Esophagus muscularis mucosa (tissue), 4 donors: ENCODE measurements at regions not wholly inside any gene's neighbourhood (a gene's known extent, or its start where the extent isn't known, plus 50 kb on each side); places are given as distances from the start of the nearest gene placed in this dataset.
"Not testable (repeated sequence)": the region's sequence is repeated elsewhere in the genome, so short reads cannot be mapped to it uniquely, and the experiment has no call there.

Source experiments
- DNase-seq: peaks from one replicate; pipeline ENCODE4 v3.0.0-alpha.2; 2017; ENCODE audit errors: extremely low spot score
- H3K27ac ChIP-seq, 4 donors: fragments of 200-600 bp; sonication (generic); replicated peaks in 1 of 4; 1 replicate in 3 of 4; 2 replicates in 1 of 4; pipeline ENCODE4 v1.5.1; 2016 to 2019; ENCODE audit warnings: mild to moderate bottlenecking in 1 of 4
- H3K27me3 ChIP-seq, 4 donors: fragments of 200-600 bp; sonication (generic); one replicate each; pipeline versions ENCODE4 v1.5.1 to v1.6.0; 2016 to 2019
- H3K36me3 ChIP-seq, 4 donors: fragments of 200-600 bp; sonication (generic); one replicate each; pipeline ENCODE4 v1.5.1; 2016 to 2019
- H3K4me1 ChIP-seq, 4 donors: fragments of 200-600 bp; sonication (generic); one replicate each; pipeline ENCODE4 v1.5.1; 2016 to 2019
- H3K4me3 ChIP-seq, 4 donors: fragments of 200-600 bp; sonication (generic); 1 replicate in 2 of 4; 2 replicates in 2 of 4; pipeline ENCODE4 v1.5.1; 2016 to 2019; ENCODE audit warnings: mild to moderate bottlenecking in 4 of 4, moderate library complexity in 1 of 4
- H3K9me3 ChIP-seq, 4 donors: fragments of 200-600 bp; sonication (generic); 1 replicate in 3 of 4; 2 replicates in 1 of 4; pipeline ENCODE4 v1.5.1; 2016 to 2019
- EP300 ChIP-seq: sonication (generic); formaldehyde crosslinking; IDR thresholded peaks from one replicate; pipeline ENCODE4 v1.6.1; 2017; ENCODE audit warnings: antibody characterized with exemption
- POLR2A ChIP-seq: fragments of 450-650 bp; IDR thresholded peaks from one replicate; pipeline ENCODE4 v1.6.1; 2017; ENCODE audit warnings: antibody characterized with exemption, moderate library complexity, mild to moderate bottlenecking, low read depth
- POLR2AphosphoS5 ChIP-seq, 2 donors: sonication (generic); formaldehyde crosslinking; IDR thresholded peaks; one replicate each; pipeline ENCODE4 v1.6.1; 2017; ENCODE audit warnings: antibody characterized with exemption in 2 of 2
- WGBS: methylation state at CpG from one replicate; pipeline ENCODE4 v1.1.5; 2018; 5-methylcytosine and 5-hydroxymethylcytosine counted together
- intact Hi-C: fragments of 100-400 bp; cut with DNase I; formaldehyde crosslinking; loops from one replicate; pipeline ENCODE4 v1.15.1; 2023
- TF ChIP-seq, protein P1 (sequence below), 3 experiments: fragments of 200-600 bp in 2 of 3; fragments of 450-650 bp in 1 of 3; sonication (generic) in 2 of 3; IDR thresholded peaks; one replicate each; pipeline ENCODE4 v1.5.1; 2017 to 2019; ENCODE audit warnings: antibody characterized with exemption in 3 of 3, mild to moderate bottlenecking in 2 of 3, moderate library complexity in 1 of 3

DNA sequence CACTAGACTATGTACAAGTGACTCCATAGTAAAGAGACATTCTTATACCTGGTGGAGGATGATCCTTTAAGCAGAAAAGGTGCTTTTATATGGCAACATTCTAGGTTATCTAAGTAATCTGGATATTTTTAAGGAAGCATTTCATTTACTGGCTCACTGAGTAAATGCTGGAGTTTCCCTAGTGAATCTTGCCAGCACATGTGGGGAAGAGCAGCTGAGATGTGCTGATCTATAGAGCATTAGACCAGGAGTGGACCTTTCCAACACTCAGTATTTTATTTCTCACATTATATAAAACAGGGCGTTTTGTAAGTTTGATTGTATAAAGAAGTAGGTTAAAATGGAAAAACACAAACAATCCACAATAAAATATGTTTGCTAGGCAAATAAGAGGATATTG lies 478.5 kb downstream of the ATP23 start:
- WGBS, result 34% methylated on average over 1 of the region's 1 CpG
- intact Hi-C loops, result no loop called here

DNA sequence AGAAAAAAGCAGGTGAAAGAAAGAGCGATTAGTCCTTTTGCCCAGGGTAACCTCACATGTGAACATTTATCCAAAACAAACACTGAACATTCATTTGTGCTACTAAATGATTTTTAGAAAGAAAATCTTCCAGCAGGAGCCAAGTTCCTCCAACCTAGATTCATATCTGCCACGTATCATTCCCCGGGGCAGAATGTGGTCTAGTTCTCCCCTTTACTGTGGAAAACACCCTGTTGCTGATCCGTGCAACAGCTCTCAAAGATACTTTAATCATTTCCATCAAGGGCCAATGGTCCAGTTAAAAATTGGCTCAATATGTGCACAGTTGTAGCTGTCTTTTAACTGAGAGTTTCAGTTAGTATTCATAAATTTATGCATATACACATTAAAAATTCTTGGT lies 479.1 kb downstream of the ATP23 start:
- TF ChIP-seq POLR2A (no peak), POLR2AphosphoS5 (IDR thresholded peaks at IDR 0.05) (no peak), EP300 (no peak)
- TF ChIP-seq, protein P1, sequence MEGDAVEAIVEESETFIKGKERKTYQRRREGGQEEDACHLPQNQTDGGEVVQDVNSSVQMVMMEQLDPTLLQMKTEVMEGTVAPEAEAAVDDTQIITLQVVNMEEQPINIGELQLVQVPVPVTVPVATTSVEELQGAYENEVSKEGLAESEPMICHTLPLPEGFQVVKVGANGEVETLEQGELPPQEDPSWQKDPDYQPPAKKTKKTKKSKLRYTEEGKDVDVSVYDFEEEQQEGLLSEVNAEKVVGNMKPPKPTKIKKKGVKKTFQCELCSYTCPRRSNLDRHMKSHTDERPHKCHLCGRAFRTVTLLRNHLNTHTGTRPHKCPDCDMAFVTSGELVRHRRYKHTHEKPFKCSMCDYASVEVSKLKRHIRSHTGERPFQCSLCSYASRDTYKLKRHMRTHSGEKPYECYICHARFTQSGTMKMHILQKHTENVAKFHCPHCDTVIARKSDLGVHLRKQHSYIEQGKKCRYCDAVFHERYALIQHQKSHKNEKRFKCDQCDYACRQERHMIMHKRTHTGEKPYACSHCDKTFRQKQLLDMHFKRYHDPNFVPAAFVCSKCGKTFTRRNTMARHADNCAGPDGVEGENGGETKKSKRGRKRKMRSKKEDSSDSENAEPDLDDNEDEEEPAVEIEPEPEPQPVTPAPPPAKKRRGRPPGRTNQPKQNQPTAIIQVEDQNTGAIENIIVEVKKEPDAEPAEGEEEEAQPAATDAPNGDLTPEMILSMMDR (IDR thresholded peaks at IDR 0.05), result no peak
- intact Hi-C loops, result no loop called here
- Histone ChIP-seq H3K9me3 (no peaks in the 10 kb centered on the region), H3K36me3 (no peaks in the 10 kb centered on the region), H3K27me3 (no peaks in the 10 kb centered on the region), H3K27ac (no peak overlapping the region), H3K4me3 (no peak overlapping the region), H3K4me1 (peaks cover 0 to 25% (median 14%) of the 10 kb centered on the region in 4 donors)
- DNase-seq, result no peak
- 27% methylated on average over 4 of the region's 4 CpGs for WGBS

More for the DNA sequence above, 478.5 kb downstream of the ATP23 start:
- Histone ChIP-seq H3K27ac (no peak overlapping the region), H3K9me3 (no peaks in the 10 kb centered on the region), H3K27me3 (no peaks in the 10 kb centered on the region), H3K4me1 (peaks cover 0 to 20% (median 8%) of the 10 kb centered on the region in 4 donors), H3K4me3 (no peak overlapping the region), H3K36me3 (no peaks in the 10 kb centered on the region)
- TF ChIP-seq POLR2AphosphoS5 (IDR thresholded peaks at IDR 0.05) (no peak), POLR2A (no peak), EP300 (no peak)
- DNase-seq, result no peak

- DNase-seq, result no peak
- Histone ChIP-seq H3K4me1 (peaks cover 9 to 36% (median 24%) of the 10 kb centered on the region in 4 donors), H3K36me3 (no peaks in the 10 kb centered on the region), H3K27ac (no peak overlapping the region), H3K27me3 (no peaks in the 10 kb centered on the region), H3K4me3 (no peak overlapping the region), H3K9me3 (no peaks in the 10 kb centered on the region)
- intact Hi-C loops, result no loop called here
- TF ChIP-seq, protein P1 (IDR thresholded peaks at IDR 0.05), result no peak
- TF ChIP-seq POLR2AphosphoS5 (IDR thresholded peaks at IDR 0.05) (no peak), EP300 (no peak), POLR2A (no peak)
- WGBS, result 96% methylated on average over 3 of the region's 3 CpGs
Observed at GRCh38 chr12:58421990-58422389, 480.6 kb downstream of the ATP23 start.

DNA sequence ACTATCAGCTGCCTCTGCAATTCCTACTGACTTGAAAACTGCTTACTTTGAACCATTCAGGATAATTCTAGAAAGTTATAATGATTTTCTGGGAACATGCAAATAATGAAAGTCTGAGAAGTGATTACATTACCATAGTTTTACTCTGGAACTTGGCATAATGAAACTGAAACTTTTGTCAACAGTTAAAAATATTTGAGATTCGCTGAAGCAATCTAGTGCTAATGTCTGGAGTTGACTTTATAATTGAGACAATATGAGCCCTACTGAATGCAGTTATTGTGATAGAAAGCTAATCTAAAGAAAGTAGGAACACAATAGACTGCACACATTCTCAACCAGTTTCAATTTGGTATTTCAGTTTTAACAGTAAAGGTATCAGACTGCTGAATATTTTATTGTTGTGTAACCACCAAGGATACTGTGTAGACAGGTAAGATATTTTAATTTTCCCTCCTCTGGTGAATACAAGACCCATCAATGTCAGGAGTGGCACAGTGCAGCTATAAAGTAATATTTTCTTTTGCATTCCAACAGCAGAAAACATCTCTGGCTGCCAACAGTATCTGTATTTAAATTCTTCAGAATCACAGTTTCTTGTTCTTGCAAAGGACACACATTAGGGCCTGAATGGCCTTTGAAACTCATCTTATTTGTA lies 483.5 kb downstream of the ATP23 start:
- 56% methylated on average over 1 of the region's 1 CpG for WGBS
- Histone ChIP-seq H3K4me1 (peaks cover 9 to 34% (median 24%) of the 10 kb centered on the region in 4 donors), H3K9me3 (peaks cover 0 to 7% (median 0%) of the 10 kb centered on the region in 4 donors), H3K27ac (peak overlapping the region in 3 of 4 donors; percentile 35 to 57 (median 40)), H3K27me3 (no peaks in the 10 kb centered on the region), H3K4me3 (peak overlapping the region in 1 of 4 donors; percentile 0), H3K36me3 (no peaks in the 10 kb centered on the region)
- no peak for TF ChIP-seq POLR2AphosphoS5 (IDR thresholded peaks at IDR 0.05)
- TF ChIP-seq EP300, result no peak
- TF ChIP-seq, protein P1 (IDR thresholded peaks at IDR 0.05), result no peak
- TF ChIP-seq POLR2A, result no peak
- DNase-seq, result no peak
- intact Hi-C loops, result no loop called here

DNA sequence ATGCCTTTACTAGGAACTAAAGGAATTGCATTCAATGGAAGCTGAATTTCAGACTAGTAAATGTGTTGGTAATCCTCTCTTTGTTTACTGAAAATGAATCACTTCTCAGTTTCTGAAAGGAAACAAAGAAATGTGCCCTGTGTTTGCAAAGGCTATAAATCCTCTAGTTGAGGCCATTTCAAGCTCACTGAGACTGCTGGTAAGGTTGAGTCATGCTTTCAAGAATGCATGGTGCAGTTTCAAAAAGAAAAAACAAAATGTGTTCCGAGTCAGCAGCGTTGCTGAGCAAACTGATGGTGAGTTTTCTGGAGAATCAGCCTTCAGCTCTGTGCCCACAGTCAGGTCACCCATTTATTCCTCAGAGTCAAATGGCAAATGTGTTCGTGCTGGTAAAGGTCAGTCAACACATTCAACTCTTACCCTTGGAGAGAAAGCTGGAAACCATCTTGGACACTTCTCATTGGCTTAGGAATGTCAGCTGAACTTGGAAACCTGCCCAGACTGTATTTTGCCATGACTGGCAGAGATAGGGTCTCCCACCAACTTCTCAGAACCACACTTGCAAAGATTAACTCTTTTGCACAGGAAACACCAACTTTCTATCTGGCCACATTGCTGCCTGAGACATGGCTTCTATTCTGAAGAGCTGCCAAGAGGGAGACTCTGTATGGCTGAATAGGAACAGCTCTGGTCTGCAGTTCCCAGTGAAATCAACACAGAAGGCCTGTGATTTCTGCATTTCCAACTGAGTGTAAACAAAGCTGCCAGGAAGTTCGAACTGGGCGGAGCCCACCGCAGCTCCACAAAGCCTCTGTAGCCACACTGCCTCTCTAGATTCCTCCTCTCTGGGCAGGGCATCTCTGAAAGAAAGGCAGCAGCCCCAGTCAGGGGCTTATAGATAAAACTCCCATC lies 484.4 kb downstream of the ATP23 start:
- peak overlapping the region in 3 of 4 donors; percentile 7 to 57 (median 44) for H3K27ac ChIP-seq
- peaks cover 9 to 25% (median 21%) of the 10 kb centered on the region in 4 donors for H3K4me1 ChIP-seq
- H3K27me3 ChIP-seq, result no peaks in the 10 kb centered on the region
- WGBS, result 21% methylated on average over 4 of the region's 6 CpGs
- H3K36me3 ChIP-seq, result no peaks in the 10 kb centered on the region
- no peak for TF ChIP-seq POLR2A
- TF ChIP-seq, protein P1 (IDR thresholded peaks at IDR 0.05), result no peak
- no peak for TF ChIP-seq EP300
- no peak for TF ChIP-seq POLR2AphosphoS5 (IDR thresholded peaks at IDR 0.05)
- no peak for DNase-seq
- H3K4me3 ChIP-seq, result no peak overlapping the region
- peaks cover 0 to 7% (median 0%) of the 10 kb centered on the region in 4 donors for H3K9me3 ChIP-seq
- intact Hi-C loops, result no loop called here

DNA sequence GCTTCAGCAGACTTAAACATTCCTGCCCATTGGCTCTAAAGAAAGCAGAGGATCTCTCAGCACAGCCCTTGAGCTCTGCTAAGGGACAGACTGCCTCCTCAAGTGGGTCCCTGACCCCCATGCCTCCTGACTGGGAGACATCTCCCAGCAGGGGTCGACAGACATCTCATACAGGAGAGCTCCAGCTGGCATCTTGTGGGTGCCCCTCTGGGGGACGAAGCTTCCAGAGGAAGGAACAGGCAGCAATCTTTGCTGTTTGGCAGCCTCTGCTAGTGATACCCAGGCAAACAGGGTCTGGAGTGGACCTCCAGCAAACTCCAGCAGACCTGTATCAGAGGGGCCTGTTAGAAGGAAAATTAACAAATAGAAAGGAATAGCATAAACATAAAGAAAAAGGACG lies 485.1 kb downstream of the ATP23 start:
- Histone ChIP-seq H3K27ac (peak overlapping the region in 2 of 4 donors; percentile 44 to 57), H3K4me1 (peaks cover 9 to 25% (median 20%) of the 10 kb centered on the region in 4 donors)
- H3K36me3 ChIP-seq, H3K27me3 ChIP-seq, H3K4me3 ChIP-seq, DNase-seq, H3K9me3 ChIP-seq, intact Hi-C loops: not testable (repeated sequence)
- 92% methylated on average over 1 of the region's 3 CpGs for WGBS
